BJ (cell line): ENCODE measurements at regions not wholly inside any gene's neighbourhood (a gene's known extent, or its start where the extent isn't known, plus 50 kb on each side); places are given as distances from the start of the nearest gene placed in this dataset.

Experiments
- CTCF ChIA-PET: fragments of 350-600 bp; formaldehyde crosslinking; extraction: SDS; loops from one replicate; lab custom pipeline; 2021; ENCODE audit warnings: antibody characterized with exemption, inconsistent platforms; lab: Yijun Ruan, JAX
- POLR2A ChIA-PET: fragments of 300-600 bp; sonication (Branson Sonifier 250); formaldehyde crosslinking; extraction: SDS; loops from one replicate; lab custom pipeline; 2021; ENCODE audit warnings: antibody characterized with exemption; lab: Charles Lee
- DNase-seq: peaks from one replicate; pipeline ENCODE4 v3.0.0-alpha.2; 2011; ENCODE audit warnings: low read depth
- H3K27me3 ChIP-seq: 2 replicates; pipeline ENCODE4 v1.6.0; 2011; ENCODE audit warnings: low read length; ENCODE audit not compliant: control insufficient read depth, insufficient read depth
- H3K36me3 ChIP-seq: 2 replicates; pipeline ENCODE4 v1.5.1; 2011; ENCODE audit warnings: low read length; ENCODE audit not compliant: control insufficient read depth, insufficient read depth
- H3K4me3 ChIP-seq: 2 replicates; pipeline ENCODE4 v1.5.1; 2011; ENCODE audit warnings: low read depth, mild to moderate bottlenecking, control low read depth, low read length
- CTCF ChIP-seq: IDR thresholded peaks from 2 replicates; pipeline ENCODE4 v1.5.1; 2011; ENCODE audit warnings: low read depth, mild to moderate bottlenecking, control low read depth, inconsistent platforms, low read length, moderate library complexity; ENCODE audit not compliant: insufficient read depth

GRCh38 chr1:2927393-2928360, 93.6 kb upstream of the ACTRT2 start:
- ChIA-PET CTCF (no interaction called here), POLR2A (no interaction called here)
- no peak for TF ChIP-seq CTCF
- Histone ChIP-seq H3K36me3 (no peaks in the 10 kb centered on the region), H3K27me3 (no peaks in the 10 kb centered on the region), H3K4me3 (no peak overlapping the region)
- DNase-seq: no peak

- H3K27me3 ChIP-seq: no peaks in the 10 kb centered on the region
- ChIA-PET POLR2A (no interaction called here), CTCF (no interaction called here)
- no peak for DNase-seq
- no peak overlapping the region for H3K4me3 ChIP-seq
- no peaks in the 10 kb centered on the region for H3K36me3 ChIP-seq
- TF ChIP-seq CTCF: no peak
These were observed 92.6 kb upstream of the ACTRT2 start for GRCh38 chr1:2928366-2929325.

- H3K27me3 ChIP-seq: no peaks in the 10 kb centered on the region
- H3K4me3 ChIP-seq: no peak overlapping the region
- DNase-seq: no peak
- CTCF ChIA-PET: no interaction called here
- POLR2A ChIA-PET: no interaction called here
- no peak for TF ChIP-seq CTCF
- no peaks in the 10 kb centered on the region for H3K36me3 ChIP-seq
These were observed 91.9 kb upstream of the ACTRT2 start for GRCh38 chr1:2929335-2929734.

GRCh38 chr1:2930016-2930815, 91.1 kb upstream of the ACTRT2 start:
- Histone ChIP-seq H3K36me3 (no peaks in the 10 kb centered on the region), H3K27me3 (no peaks in the 10 kb centered on the region), H3K4me3 (no peak overlapping the region)
- TF ChIP-seq CTCF: no peak
- CTCF ChIA-PET: no interaction called here
- no peak for DNase-seq
- POLR2A ChIA-PET: no interaction called here
